ENCODE measurements at regions not wholly inside any gene's neighbourhood (a gene's known extent, or its start where the extent isn't known, plus 50 kb on each side); places are given as distances from the start of the nearest gene placed in this dataset.

- FAIRE-seq: no peak
- no peak for DNase-seq (ENCODE audit: low read depth in 1 of 2, low spot score in 1 of 2)
- POLR2A ChIA-PET: no interaction called here
- WGBS (ENCODE audit: missing lambda C conversion rate): 11% methylated on average over 4 of the region's 4 CpGs
- no peaks in the 10 kb centered on the region for H3K4me1 ChIP-seq
- no peak for ATAC-seq
- H3K4me2 ChIP-seq: no peak overlapping the region
- no peak overlapping the region for H3K27ac ChIP-seq
- H3K4me3 ChIP-seq: no peak overlapping the region
- TF ChIP-seq TFCP2L1 (CRISPR knock-in tag; IDR thresholded peaks at IDR 0.05): no peak
- CTCF ChIA-PET: no interaction called here
- no peaks in the 10 kb centered on the region for H3K9me3 ChIP-seq
These were observed 362.8 kb downstream of the CBLN2 start for GRCh38 chr18:72181241-72181764.

GRCh38 chr18:72180689-72181088 lies 363.5 kb downstream of the CBLN2 start:
- DNase-seq (ENCODE audit: low read depth in 1 of 2, low spot score in 1 of 2) (no peak), ATAC-seq (no peak), FAIRE-seq (no peak)
- Histone ChIP-seq H3K4me2 (no peak overlapping the region), H3K27ac (no peak overlapping the region), H3K4me1 (no peaks in the 10 kb centered on the region), H3K9me3 (no peaks in the 10 kb centered on the region), H3K4me3 (no peak overlapping the region)
- TF ChIP-seq HOXA7 (CRISPR knock-in tag; IDR thresholded peaks at IDR 0.05) (no peak), MAFK (IDR thresholded peaks at IDR 0.05; ENCODE audit: partially characterized antibody) (no peak), KDM1A (IDR thresholded peaks at IDR 0.05; ENCODE audit: low read depth) (no peak), FOSL2 (IDR thresholded peaks at IDR 0.05) (no peak), FOSL2 (CRISPR knock-in tag; IDR thresholded peaks at IDR 0.05) (no peak), HES2 (IDR thresholded peaks at IDR 0.05) (no peak), TP53 (CRISPR knock-in tag; IDR thresholded peaks at IDR 0.05) (no peak), MYC (IDR thresholded peaks at IDR 0.05; ENCODE audit: borderline replicate concordance, low read length) (no peak), SREBF2 (IDR thresholded peaks at IDR 0.05) (no peak), ATOH8 (CRISPR knock-in tag; IDR thresholded peaks at IDR 0.05; ENCODE audit: low read depth) (no peak), PBX3 (IDR thresholded peaks at IDR 0.05) (no peak), RCOR1 (IDR thresholded peaks at IDR 0.05; ENCODE audit: low read depth, low read length) (no peak), RNF2 (IDR thresholded peaks at IDR 0.05; ENCODE audit: borderline replicate concordance, low read depth) (no peak), ESRRA (IDR thresholded peaks at IDR 0.05; ENCODE audit: borderline replicate concordance, low read length) (no peak), ZSCAN20 (CRISPR knock-in tag; IDR thresholded peaks at IDR 0.05) (no peak)
- ChIA-PET POLR2A (no interaction called here), CTCF (no interaction called here)

- TF ChIP-seq SMC3 (IDR thresholded peaks at IDR 0.05) (no peak), NR3C1 (IDR thresholded peaks at IDR 0.05) (no peak), ZSCAN20 (CRISPR knock-in tag; IDR thresholded peaks at IDR 0.05) (no peak)
- WGBS (ENCODE audit: missing lambda C conversion rate): 8% methylated on average over 3 of the region's 3 CpGs
- H3K27ac ChIP-seq: no peak overlapping the region
- no peak overlapping the region for H3K4me2 ChIP-seq
- H3K4me3 ChIP-seq: no peak overlapping the region
- no peaks in the 10 kb centered on the region for H3K9me3 ChIP-seq
- ATAC-seq: no peak
- DNase-seq (ENCODE audit: low read depth in 1 of 2, low spot score in 1 of 2): no peak
- H3K4me1 ChIP-seq: no peaks in the 10 kb centered on the region
- no peak for FAIRE-seq
- ChIA-PET CTCF (interaction anchor here (0.7 kb wide), 1 partner anchor 141 kb away, joined by 3 read pairs; no protein-coding TSS in a partner anchor), POLR2A (no interaction called here)
These were observed 369.0 kb downstream of the CBLN2 start for GRCh38 chr18:72174972-72175649.

GRCh38 chr18:72171596-72171995 lies 372.5 kb downstream of the CBLN2 start:
- FAIRE-seq: no peak
- H3K4me1 ChIP-seq: no peaks in the 10 kb centered on the region

More at GRCh38 chr18:72171596-72171995, 372.5 kb downstream of the CBLN2 start:
- POLR2A ChIA-PET: no interaction called here
- 3% methylated on average over 2 of the region's 2 CpGs for WGBS (ENCODE audit: missing lambda C conversion rate)
- H3K4me3 ChIP-seq: no peak overlapping the region
- no peak for DNase-seq (ENCODE audit: low read depth in 1 of 2, low spot score in 1 of 2)
- ATAC-seq: no peak
- H3K4me2 ChIP-seq: no peak overlapping the region
- no peaks in the 10 kb centered on the region for H3K9me3 ChIP-seq
- CTCF ChIA-PET: interaction anchor here (1.3 kb wide), 1 partner anchor 1382 kb away, joined by 3 read pairs; no protein-coding TSS in a partner anchor
- TF ChIP-seq HOXB5 (CRISPR knock-in tag; IDR thresholded peaks at IDR 0.05) (no peak), PHF8 (IDR thresholded peaks at IDR 0.05; ENCODE audit: borderline replicate concordance, low read depth) (no peak), ZFP36 (IDR thresholded peaks at IDR 0.05; ENCODE audit: borderline replicate concordance, partially characterized antibody) (no peak), SMC3 (IDR thresholded peaks at IDR 0.05) (no peak), TFCP2L1 (CRISPR knock-in tag; IDR thresholded peaks at IDR 0.05) (no peak), ELK1 (IDR thresholded peaks at IDR 0.05; ENCODE audit: low read depth, low read length) (no peak), POLR2A (IDR thresholded peaks at IDR 0.05; ENCODE audit: low read length) (no peak), ZNF302 (CRISPR knock-in tag; IDR thresholded peaks at IDR 0.05) (no peak)
- H3K27ac ChIP-seq: no peak overlapping the region
